OCI-LY1 (cell line): ENCODE measurements at regions not wholly inside any gene's neighbourhood (a gene's known extent, or its start where the extent isn't known, plus 50 kb on each side); places are given as distances from the start of the nearest gene placed in this dataset.

ENCODE experiments used
- EZH2 ChIP-seq: fragments of 200-600 bp; sonication (generic), shearing (Covaris generic); IDR thresholded peaks from 2 replicates; pipeline ENCODE4 v1.8.0; 2017; ENCODE audit warnings: borderline replicate concordance, mixed run types, mild to moderate bottlenecking, antibody characterized with exemption, low read length, moderate library complexity, mixed read lengths
- TF ChIP-seq, protein P1 (sequence below): fragments of 200-600 bp; sonication (generic), shearing (Covaris generic); IDR thresholded peaks from 2 replicates; pipeline ENCODE4 v1.5.1; 2017; ENCODE audit warnings: mild to moderate bottlenecking, antibody characterized with exemption, low read length, moderate library complexity, mixed read lengths

DNA sequence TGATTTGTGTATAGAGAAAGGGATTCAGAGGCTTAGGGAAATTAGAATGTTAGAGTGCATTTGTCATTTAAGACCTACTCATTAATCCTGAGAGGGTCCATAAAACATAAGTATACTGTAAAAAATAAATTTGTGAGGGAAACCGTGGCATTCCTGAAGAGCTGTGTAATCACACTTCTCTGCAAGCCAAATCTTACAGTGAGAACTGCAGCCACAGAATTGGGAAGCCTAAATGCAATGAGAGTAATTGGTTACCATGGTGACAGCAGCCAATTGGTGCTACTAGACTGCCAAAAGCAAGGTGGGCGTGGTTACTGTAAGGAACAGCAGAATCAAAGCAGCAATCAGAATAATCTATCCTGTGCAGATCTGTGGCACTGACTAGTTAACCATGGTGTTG, 345.2 kb upstream of the GRID2 start:
- TF ChIP-seq, protein P1, sequence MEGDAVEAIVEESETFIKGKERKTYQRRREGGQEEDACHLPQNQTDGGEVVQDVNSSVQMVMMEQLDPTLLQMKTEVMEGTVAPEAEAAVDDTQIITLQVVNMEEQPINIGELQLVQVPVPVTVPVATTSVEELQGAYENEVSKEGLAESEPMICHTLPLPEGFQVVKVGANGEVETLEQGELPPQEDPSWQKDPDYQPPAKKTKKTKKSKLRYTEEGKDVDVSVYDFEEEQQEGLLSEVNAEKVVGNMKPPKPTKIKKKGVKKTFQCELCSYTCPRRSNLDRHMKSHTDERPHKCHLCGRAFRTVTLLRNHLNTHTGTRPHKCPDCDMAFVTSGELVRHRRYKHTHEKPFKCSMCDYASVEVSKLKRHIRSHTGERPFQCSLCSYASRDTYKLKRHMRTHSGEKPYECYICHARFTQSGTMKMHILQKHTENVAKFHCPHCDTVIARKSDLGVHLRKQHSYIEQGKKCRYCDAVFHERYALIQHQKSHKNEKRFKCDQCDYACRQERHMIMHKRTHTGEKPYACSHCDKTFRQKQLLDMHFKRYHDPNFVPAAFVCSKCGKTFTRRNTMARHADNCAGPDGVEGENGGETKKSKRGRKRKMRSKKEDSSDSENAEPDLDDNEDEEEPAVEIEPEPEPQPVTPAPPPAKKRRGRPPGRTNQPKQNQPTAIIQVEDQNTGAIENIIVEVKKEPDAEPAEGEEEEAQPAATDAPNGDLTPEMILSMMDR: no peak
- no peak for TF ChIP-seq EZH2
